ENCODE measurements at regions not wholly inside any gene's neighbourhood (a gene's known extent, or its start where the extent isn't known, plus 50 kb on each side); places are given as distances from the start of the nearest gene placed in this dataset.

DNA sequence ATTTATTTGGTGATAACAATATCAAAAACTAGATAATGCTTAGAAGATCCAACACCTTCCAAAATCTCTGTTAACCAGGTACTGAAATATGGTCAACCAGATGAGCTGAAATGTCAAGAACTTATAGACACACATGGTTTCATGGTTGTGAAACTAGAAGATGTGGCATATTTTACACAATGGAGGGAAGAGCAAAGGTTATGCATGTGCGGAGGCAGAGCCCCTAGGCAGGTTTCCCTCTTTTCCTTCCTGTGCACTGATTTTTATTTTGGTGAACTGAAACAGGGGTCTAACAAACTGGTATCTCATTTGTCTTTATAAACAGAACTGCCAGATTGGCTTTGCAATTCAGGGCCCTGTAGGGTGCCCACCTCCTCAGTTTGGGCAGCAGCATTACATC is 91.6 kb downstream of the PRL start:
- TF ChIP-seq, protein P1, sequence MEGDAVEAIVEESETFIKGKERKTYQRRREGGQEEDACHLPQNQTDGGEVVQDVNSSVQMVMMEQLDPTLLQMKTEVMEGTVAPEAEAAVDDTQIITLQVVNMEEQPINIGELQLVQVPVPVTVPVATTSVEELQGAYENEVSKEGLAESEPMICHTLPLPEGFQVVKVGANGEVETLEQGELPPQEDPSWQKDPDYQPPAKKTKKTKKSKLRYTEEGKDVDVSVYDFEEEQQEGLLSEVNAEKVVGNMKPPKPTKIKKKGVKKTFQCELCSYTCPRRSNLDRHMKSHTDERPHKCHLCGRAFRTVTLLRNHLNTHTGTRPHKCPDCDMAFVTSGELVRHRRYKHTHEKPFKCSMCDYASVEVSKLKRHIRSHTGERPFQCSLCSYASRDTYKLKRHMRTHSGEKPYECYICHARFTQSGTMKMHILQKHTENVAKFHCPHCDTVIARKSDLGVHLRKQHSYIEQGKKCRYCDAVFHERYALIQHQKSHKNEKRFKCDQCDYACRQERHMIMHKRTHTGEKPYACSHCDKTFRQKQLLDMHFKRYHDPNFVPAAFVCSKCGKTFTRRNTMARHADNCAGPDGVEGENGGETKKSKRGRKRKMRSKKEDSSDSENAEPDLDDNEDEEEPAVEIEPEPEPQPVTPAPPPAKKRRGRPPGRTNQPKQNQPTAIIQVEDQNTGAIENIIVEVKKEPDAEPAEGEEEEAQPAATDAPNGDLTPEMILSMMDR (conservative IDR thresholded peaks at IDR 0.05): no peak
- H3K79me1 ChIP-seq (ENCODE audit: insufficient read depth, low read depth, low read length, poor library complexity, severe bottlenecking): no peaks in the 10 kb centered on the region
- H4K8ac ChIP-seq (replicated peaks; ENCODE audit: insufficient read length, low read depth, low read length): no peak overlapping the region
- H3K4me1 ChIP-seq (ENCODE audit: insufficient read depth, low read length): no peaks in the 10 kb centered on the region
- no CpG with 5 or more reads among the region's 1 CpG for WGBS (ENCODE audit: extremely low coverage, insufficient read length, low lambda C conversion rate)
- H3K14ac ChIP-seq (ENCODE audit: insufficient read depth, low read length): no peak overlapping the region
- H2BK12ac ChIP-seq (ENCODE audit: insufficient read length, low read depth, low read length): no peak overlapping the region
- no peak overlapping the region for H4K5ac ChIP-seq (ENCODE audit: insufficient read length, low read depth, low read length)
- H4K20me1 ChIP-seq (ENCODE audit: control insufficient read depth, insufficient read depth, insufficient read length): no peaks in the 10 kb centered on the region
- H4K91ac ChIP-seq (ENCODE audit: insufficient read length, low read depth, low read length): no peak overlapping the region
- H3T11ph ChIP-seq (ENCODE audit: low read length): no peak overlapping the region
- H3K4ac ChIP-seq (ENCODE audit: low read depth, low read length): no peak overlapping the region
- H3K9me3 ChIP-seq (ENCODE audit: control insufficient read depth, low read depth, low read length): no peaks in the 10 kb centered on the region
- no peak overlapping the region for H2BK120ac ChIP-seq (ENCODE audit: low read depth, low read length, poor library complexity, severe bottlenecking)
- no peak overlapping the region for H2BK15ac ChIP-seq (ENCODE audit: low read depth, low read length)
- H3K4me3 Mint-ChIP-seq: no peak overlapping the region
- peaks cover 0 to 7% (median 0%) of the 10 kb centered on the region in 3 experiments; a peak in 3 of 7 replicates for H3K36me3 Mint-ChIP-seq (ENCODE audit: insufficient read depth in 1 of 3, low read depth in 3 of 3)
- peaks cover 3 to 4% of the 10 kb centered on the region in 2 experiments; a peak in 2 of 4 replicates for H3K4me1 Mint-ChIP-seq
- no peak overlapping the region for H3K4me2 ChIP-seq (ENCODE audit: insufficient read depth, insufficient read length, low read length)
- DNase-seq: no peak
- H3K23ac ChIP-seq (ENCODE audit: insufficient read length, low read depth, low read length): no peak overlapping the region
- no peaks in the 10 kb centered on the region for H3K27me3 Mint-ChIP-seq (ENCODE audit: low read depth)
- H2AFZ ChIP-seq (ENCODE audit: low read length): no peak overlapping the region
- H2AK5ac ChIP-seq (ENCODE audit: insufficient read length, low read length): no peak overlapping the region
- no peak overlapping the region for H3K9ac ChIP-seq (ENCODE audit: extremely low read depth, insufficient read length, low read length)
- H3K27ac ChIP-seq (ENCODE audit: insufficient read length, low read depth, low read length): no peak overlapping the region
- no peaks in the 10 kb centered on the region for H3K79me2 ChIP-seq (ENCODE audit: insufficient read depth, low read length)
- H3K9me3 Mint-ChIP-seq: no peaks in the 10 kb centered on the region
- H3K27me3 ChIP-seq (ENCODE audit: insufficient read depth, low read length): no peaks in the 10 kb centered on the region
- H3K23me2 ChIP-seq (ENCODE audit: insufficient read length, low read depth, low read length, poor library complexity, severe bottlenecking): no peaks in the 10 kb centered on the region
- H3K56ac ChIP-seq (ENCODE audit: insufficient read length, low read depth, low read length): no peak overlapping the region
- no peak overlapping the region for H3K18ac ChIP-seq (ENCODE audit: insufficient read length, low read depth, low read length)
- no peak overlapping the region for H3K27ac Mint-ChIP-seq
- no peak overlapping the region for H2BK20ac ChIP-seq (ENCODE audit: low read depth, low read length, poor library complexity, severe bottlenecking)
- H2BK5ac ChIP-seq (ENCODE audit: insufficient read length, low read length): no peak overlapping the region
